Mesodermal cell (in vitro differentiated cells): ENCODE measurements at regions not wholly inside any gene's neighbourhood (a gene's known extent, or its start where the extent isn't known, plus 50 kb on each side); places are given as distances from the start of the nearest gene placed in this dataset.

Experiments
- H3K27ac ChIP-seq: 2 replicates; pipeline ENCODE4 v1.7.0; 2013; ENCODE audit warnings: mild to moderate bottlenecking, low read depth, low read length, moderate library complexity; ENCODE audit not compliant: severe bottlenecking
- H3K36me3 ChIP-seq: 2 replicates; pipeline ENCODE4 v1.7.1; 2013; ENCODE audit warnings: mild to moderate bottlenecking, low read length, moderate library complexity; ENCODE audit not compliant: control insufficient read depth, insufficient read depth
- H3K4me1 ChIP-seq: one replicate; pipeline ENCODE4 v1.7.1; 2013; ENCODE audit warnings: mild to moderate bottlenecking, low read length; ENCODE audit not compliant: insufficient read depth, control insufficient read depth, poor library complexity, severe bottlenecking
- H3K4me3 ChIP-seq: 2 replicates; pipeline ENCODE4 v1.7.0; 2013; ENCODE audit warnings: low read length, control low read depth, mild to moderate bottlenecking; ENCODE audit not compliant: insufficient read depth, poor library complexity, severe bottlenecking; ENCODE audit errors: extremely low read depth
- H3K9me3 ChIP-seq: 2 replicates; pipeline ENCODE4 v1.7.1; 2013; ENCODE audit warnings: mild to moderate bottlenecking, low read length, moderate library complexity; ENCODE audit not compliant: control insufficient read depth
- WGBS, 2 experiments: methylation state at CpG; one replicate each; pipeline ENCODE4 v1.1.5; 2013; ENCODE audit warnings: missing lambda C conversion rate in 2 of 2; ENCODE audit not compliant: insufficient coverage in 2 of 2; 5-methylcytosine and 5-hydroxymethylcytosine counted together

GRCh38 chr18:71919211-71919610, 624.9 kb downstream of the CBLN2 start:
- peaks cover 19% of the 10 kb centered on the region for H3K9me3 ChIP-seq
- no peaks in the 10 kb centered on the region for H3K4me1 ChIP-seq
- H3K4me3 ChIP-seq: no peak overlapping the region
- WGBS, 2 experiments: 56 to 79% methylated on average over 1 to 3 of the region's 3 CpGs
- H3K36me3 ChIP-seq: no peaks in the 10 kb centered on the region
- H3K27ac ChIP-seq: no peak overlapping the region

GRCh38 chr18:71913641-71914040, 630.5 kb downstream of the CBLN2 start:
- Histone ChIP-seq H3K4me3 (no peak overlapping the region), H3K4me1 (no peaks in the 10 kb centered on the region), H3K36me3 (no peaks in the 10 kb centered on the region), H3K9me3 (peaks cover 10% of the 10 kb centered on the region), H3K27ac (no peak overlapping the region)
- 100% methylated on average over 1 of the region's 1 CpG for WGBS, 2 experiments

- Histone ChIP-seq H3K27ac (no peak overlapping the region), H3K36me3 (no peaks in the 10 kb centered on the region), H3K4me3 (no peak overlapping the region), H3K9me3 (peaks cover 14% of the 10 kb centered on the region), H3K4me1 (no peaks in the 10 kb centered on the region)
- 40% methylated on average over 1 of the region's 1 CpG; no CpG with 5 or more reads in 1 of the 2 experiments for WGBS, 2 experiments
These were observed 641.7 kb downstream of the CBLN2 start for GRCh38 chr18:71902482-71902881.

GRCh38 chr18:71899707-71900472, 644.3 kb downstream of the CBLN2 start:
- 63 to 81% methylated on average over 5 to 6 of the region's 8 CpGs for WGBS, 2 experiments
- Histone ChIP-seq H3K4me3 (no peak overlapping the region), H3K9me3 (peaks cover 17% of the 10 kb centered on the region), H3K36me3 (no peaks in the 10 kb centered on the region), H3K27ac (no peak overlapping the region), H3K4me1 (no peaks in the 10 kb centered on the region)

GRCh38 chr18:71899183-71899582, 645.0 kb downstream of the CBLN2 start:
- 55 to 92% methylated on average over 3 to 5 of the region's 6 CpGs for WGBS, 2 experiments
- no peak overlapping the region for H3K4me3 ChIP-seq
- H3K27ac ChIP-seq: no peak overlapping the region
- H3K9me3 ChIP-seq: peaks cover 17% of the 10 kb centered on the region
- no peaks in the 10 kb centered on the region for H3K36me3 ChIP-seq
- no peaks in the 10 kb centered on the region for H3K4me1 ChIP-seq

GRCh38 chr18:71887509-71887908, 656.6 kb downstream of the CBLN2 start:
- no peak overlapping the region for H3K27ac ChIP-seq
- peaks cover 15% of the 10 kb centered on the region for H3K9me3 ChIP-seq
- whole genome bisulfite sequencing, 2 experiments: 60% methylated on average over 1 of the region's 1 CpG; no CpG with 5 or more reads in 1 of the 2 experiments
- H3K4me3 ChIP-seq: no peak overlapping the region
- H3K4me1 ChIP-seq: no peaks in the 10 kb centered on the region
- no peaks in the 10 kb centered on the region for H3K36me3 ChIP-seq

- H3K27ac ChIP-seq: no peak overlapping the region
- peaks cover 13% of the 10 kb centered on the region for H3K9me3 ChIP-seq
- 62 to 82% methylated on average over 2 to 3 of the region's 4 CpGs for WGBS, 2 experiments
- no peaks in the 10 kb centered on the region for H3K4me1 ChIP-seq
- no peaks in the 10 kb centered on the region for H3K36me3 ChIP-seq
- no peak overlapping the region for H3K4me3 ChIP-seq
These were observed 665.9 kb downstream of the CBLN2 start for GRCh38 chr18:71878226-71878625.

DNA sequence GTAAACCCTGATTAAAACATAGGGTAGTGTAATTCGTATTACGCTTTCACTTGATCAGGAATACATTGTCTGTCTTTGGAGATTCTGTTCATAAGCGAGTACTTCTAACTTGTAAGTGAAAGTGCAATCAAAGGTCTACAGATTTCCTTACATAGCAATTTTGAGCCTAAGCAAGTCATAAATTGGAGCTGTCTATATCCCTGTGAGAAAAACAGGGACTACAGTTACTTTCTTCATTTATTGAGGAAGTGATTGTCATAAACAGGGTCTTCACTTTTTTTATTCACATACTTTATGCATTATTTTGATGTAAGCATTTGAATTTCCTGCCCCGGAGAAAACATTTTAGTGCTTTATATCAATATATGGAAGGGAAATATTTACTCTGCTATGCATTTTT, 670.4 kb downstream of the CBLN2 start:
- no peak overlapping the region for H3K4me3 ChIP-seq
- WGBS, 2 experiments: 70 to 100% methylated on average over 1 to 2 of the region's 4 CpGs
- H3K4me1 ChIP-seq: no peaks in the 10 kb centered on the region
- no peaks in the 10 kb centered on the region for H3K36me3 ChIP-seq
- no peak overlapping the region for H3K27ac ChIP-seq
- H3K9me3 ChIP-seq: peaks cover 21% of the 10 kb centered on the region

- Histone ChIP-seq H3K9me3 (peaks cover 14% of the 10 kb centered on the region), H3K4me1 (no peaks in the 10 kb centered on the region), H3K36me3 (no peaks in the 10 kb centered on the region), H3K4me3 (no peak overlapping the region), H3K27ac (no peak overlapping the region)
- WGBS, 2 experiments: 80 to 92% methylated on average over 4 to 5 of the region's 5 CpGs
These were observed 678.3 kb downstream of the CBLN2 start for GRCh38 chr18:71865888-71866287.

GRCh38 chr18:71850602-71851001, 693.5 kb downstream of the CBLN2 start:
- WGBS, 2 experiments: 44 to 75% methylated on average over 1 of the region's 1 CpG
- Histone ChIP-seq H3K36me3 (no peaks in the 10 kb centered on the region), H3K4me3 (no peak overlapping the region), H3K4me1 (no peaks in the 10 kb centered on the region), H3K27ac (no peak overlapping the region), H3K9me3 (peaks cover 23% of the 10 kb centered on the region)

GRCh38 chr18:71849407-71849806, 694.7 kb downstream of the CBLN2 start:
- WGBS, 2 experiments: 58 to 59% methylated on average over 4 of the region's 4 CpGs
- H3K9me3 ChIP-seq: peaks cover 29% of the 10 kb centered on the region
- no peaks in the 10 kb centered on the region for H3K36me3 ChIP-seq

More at GRCh38 chr18:71849407-71849806, 694.7 kb downstream of the CBLN2 start:
- Histone ChIP-seq H3K4me3 (no peak overlapping the region), H3K4me1 (no peaks in the 10 kb centered on the region), H3K27ac (no peak overlapping the region)
